CD4-positive, CD25-positive, alpha-beta regulatory T cell (primary cell): ENCODE measurements at regions not wholly inside any gene's neighbourhood (a gene's known extent, or its start where the extent isn't known, plus 50 kb on each side); places are given as distances from the start of the nearest gene placed in this dataset.

Experiments
- ATAC-seq, 2 donors: fragments of 150-1000 bp; cut with Tn5 transposase; one replicate each; pipeline ENCODE4 v1.10.0; 2021; ENCODE audit warnings: low read depth in 2 of 2, moderate number of reproducible peaks in 2 of 2, moderate library complexity in 1 of 2
- DNase-seq, 3 donors: peaks; one replicate each; pipeline versions ENCODE4 v3.0.0 to v3.0.0-alpha.2; 2012 to 2022; ENCODE audit warnings: mixed read lengths in 1 of 3
- H3K27ac ChIP-seq: one replicate; pipeline ENCODE4 v1.7.0; 2013; ENCODE audit warnings: mild to moderate bottlenecking, low read length; ENCODE audit not compliant: insufficient read depth, poor library complexity, severe bottlenecking
- H3K27me3 ChIP-seq: one replicate; pipeline ENCODE4 v1.7.0; 2013; ENCODE audit warnings: low read length; ENCODE audit not compliant: control insufficient read depth, insufficient read depth
- H3K36me3 ChIP-seq: one replicate; pipeline ENCODE4 v1.7.0; 2013; ENCODE audit warnings: mild to moderate bottlenecking, low read length, moderate library complexity; ENCODE audit not compliant: control insufficient read depth, insufficient read depth
- H3K4me1 ChIP-seq: 2 replicates; pipeline ENCODE4 v1.7.0; 2013; ENCODE audit warnings: mild to moderate bottlenecking, low read length; ENCODE audit not compliant: insufficient read depth, control insufficient read depth, poor library complexity, severe bottlenecking
- H3K4me3 ChIP-seq: one replicate; pipeline ENCODE4 v1.7.0; 2013; ENCODE audit warnings: low read depth, mild to moderate bottlenecking, low read length, moderate library complexity
- H3K9me3 ChIP-seq, 2 experiments: 1 replicate in 1 of 2; 2 replicates in 1 of 2; pipeline ENCODE4 v1.7.0; 2013; ENCODE audit warnings: low read length in 2 of 2, mild to moderate bottlenecking in 1 of 2, moderate library complexity in 1 of 2; ENCODE audit not compliant: control insufficient read depth in 2 of 2
- H3K27ac Mint-ChIP-seq, 3 donors: one replicate each; pipeline ENCODE4 v1.8.0; 2020 to 2022; ENCODE audit warnings: mild to moderate bottlenecking in 3 of 3, mixed read lengths in 3 of 3, moderate library complexity in 2 of 3
- H3K27me3 Mint-ChIP-seq: one replicate; pipeline ENCODE4 v1.8.0; 2022; ENCODE audit warnings: mild to moderate bottlenecking, mixed read lengths
- H3K36me3 Mint-ChIP-seq: one replicate; pipeline ENCODE4 v1.8.0; 2020; ENCODE audit warnings: mixed read lengths
- H3K4me1 Mint-ChIP-seq, 4 donors: one replicate each; pipeline ENCODE4 v1.8.0; 2020 to 2022; ENCODE audit warnings: mixed read lengths in 4 of 4, mild to moderate bottlenecking in 1 of 4
- H3K4me3 Mint-ChIP-seq, 4 donors: one replicate each; pipeline ENCODE4 v1.8.0; 2020 to 2022; ENCODE audit warnings: mild to moderate bottlenecking in 4 of 4, mixed read lengths in 4 of 4, moderate library complexity in 3 of 4
- H3K9me3 Mint-ChIP-seq, 7 donors: one replicate each; pipeline ENCODE4 v1.8.0; 2020 to 2022; ENCODE audit warnings: mixed read lengths in 7 of 7, mild to moderate bottlenecking in 3 of 7, moderate library complexity in 2 of 7

DNA sequence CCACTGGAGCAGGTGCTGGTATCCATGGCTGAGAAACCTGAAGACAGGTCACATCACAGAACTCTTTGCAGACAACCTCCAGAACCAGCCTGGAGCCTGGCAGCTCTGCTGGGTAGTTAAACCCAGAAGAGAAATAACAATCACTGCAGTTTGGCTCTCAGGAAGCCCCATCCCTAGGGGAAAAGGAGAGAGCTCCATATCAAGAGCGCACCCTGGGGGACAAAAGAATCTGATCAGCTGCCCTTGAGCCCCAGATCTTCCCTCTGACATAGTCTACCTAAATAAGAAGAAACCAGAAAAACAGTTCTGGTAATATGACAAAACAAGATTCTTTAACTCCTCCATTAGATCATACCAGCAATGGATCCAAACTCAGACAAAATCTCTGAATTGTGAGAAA is 823.2 kb upstream of the FRG1 start:
- no peaks in the 10 kb centered on the region for H3K4me1 Mint-ChIP-seq
- no peak for DNase-seq
- no peaks in the 10 kb centered on the region for H3K4me1 ChIP-seq
- no peaks in the 10 kb centered on the region for H3K27me3 Mint-ChIP-seq
- H3K27ac Mint-ChIP-seq: no peak overlapping the region
- H3K36me3 ChIP-seq: no peaks in the 10 kb centered on the region
- peaks cover 0 to 24% (median 15%) of the 10 kb centered on the region in 7 donors for H3K9me3 Mint-ChIP-seq
- no peak for ATAC-seq
- no peak overlapping the region for H3K4me3 Mint-ChIP-seq
- H3K36me3 Mint-ChIP-seq: no peaks in the 10 kb centered on the region
- no peaks in the 10 kb centered on the region for H3K27me3 ChIP-seq
- no peak overlapping the region for H3K4me3 ChIP-seq
- H3K27ac ChIP-seq: no peak overlapping the region
- H3K9me3 ChIP-seq: peaks cover 2 to 7% of the 10 kb centered on the region in 2 experiments

- H3K4me1 ChIP-seq: no peaks in the 10 kb centered on the region
- Mint-ChIP-seq H3K4me1 (no peaks in the 10 kb centered on the region), H3K36me3 (no peaks in the 10 kb centered on the region), H3K27me3 (no peaks in the 10 kb centered on the region), H3K9me3 (peaks cover 0 to 36% (median 14%) of the 10 kb centered on the region in 7 donors), H3K4me3 (no peak overlapping the region), H3K27ac (no peak overlapping the region)
- H3K36me3 ChIP-seq: no peaks in the 10 kb centered on the region
- no peak for DNase-seq
- no peak for ATAC-seq
- H3K27me3 ChIP-seq: no peaks in the 10 kb centered on the region
- H3K9me3 ChIP-seq: peaks cover 0 to 12% of the 10 kb centered on the region in 2 experiments
- H3K27ac ChIP-seq: no peak overlapping the region
- no peak overlapping the region for H3K4me3 ChIP-seq
Measured at GRCh38 chr4:189121336-189121735, 819.3 kb upstream of the FRG1 start.

GRCh38 chr4:189124149-189124758 is 816.4 kb upstream of the FRG1 start:
- Mint-ChIP-seq H3K27ac (no peak overlapping the region), H3K4me1 (no peaks in the 10 kb centered on the region), H3K4me3 (no peak overlapping the region), H3K27me3 (no peaks in the 10 kb centered on the region), H3K9me3 (peaks cover 1 to 37% (median 10%) of the 10 kb centered on the region in 7 donors), H3K36me3 (no peaks in the 10 kb centered on the region)
- Histone ChIP-seq H3K27me3 (no peaks in the 10 kb centered on the region), H3K9me3 (peaks cover 0 to 4% of the 10 kb centered on the region in 2 experiments), H3K4me3 (no peak overlapping the region), H3K36me3 (no peaks in the 10 kb centered on the region), H3K4me1 (no peaks in the 10 kb centered on the region), H3K27ac (no peak overlapping the region)
- DNase-seq (no peak), ATAC-seq (no peak)

- no peak for DNase-seq
- no peak for ATAC-seq
- H3K36me3 ChIP-seq: no peaks in the 10 kb centered on the region
- H3K4me3 ChIP-seq: no peak overlapping the region
- H3K4me1 ChIP-seq: no peaks in the 10 kb centered on the region
- no peak overlapping the region for H3K4me3 Mint-ChIP-seq
- H3K36me3 Mint-ChIP-seq: no peaks in the 10 kb centered on the region
- H3K27me3 Mint-ChIP-seq: no peaks in the 10 kb centered on the region
- H3K9me3 ChIP-seq: peaks cover 0 to 4% of the 10 kb centered on the region in 2 experiments
- H3K27ac Mint-ChIP-seq: no peak overlapping the region
- H3K27ac ChIP-seq: no peak overlapping the region
- H3K9me3 Mint-ChIP-seq: peaks cover 1 to 36% (median 10%) of the 10 kb centered on the region in 7 donors
- H3K4me1 Mint-ChIP-seq: no peaks in the 10 kb centered on the region
- no peaks in the 10 kb centered on the region for H3K27me3 ChIP-seq
Measured at GRCh38 chr4:189124791-189125190, 815.9 kb upstream of the FRG1 start.

DNA sequence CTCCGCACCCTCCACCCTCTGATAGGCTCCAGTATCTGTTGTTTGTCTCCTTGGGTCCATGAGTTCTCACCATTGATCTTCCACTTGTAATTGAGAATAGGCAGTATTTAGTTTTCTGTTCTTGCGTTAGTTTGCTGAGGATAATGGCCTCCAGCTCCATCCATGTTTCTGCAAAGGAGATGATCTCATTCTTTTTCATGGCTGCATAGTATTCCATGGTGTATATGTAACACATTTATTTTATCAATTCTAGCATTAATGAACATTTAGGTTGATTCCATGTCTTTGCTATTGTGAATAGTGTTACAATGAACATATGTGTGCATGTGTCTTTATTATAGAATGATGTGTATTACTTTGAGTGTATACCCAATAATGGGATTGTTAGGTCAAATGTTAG is 814.6 kb upstream of the FRG1 start:
- Mint-ChIP-seq H3K36me3 (no peaks in the 10 kb centered on the region), H3K4me3 (no peak overlapping the region), H3K4me1 (no peaks in the 10 kb centered on the region), H3K27ac (no peak overlapping the region), H3K9me3 (peaks cover 1 to 37% (median 10%) of the 10 kb centered on the region in 7 donors), H3K27me3 (no peaks in the 10 kb centered on the region)
- DNase-seq (no peak), ATAC-seq (no peak)
- peaks cover 0 to 4% of the 10 kb centered on the region in 2 experiments for H3K9me3 ChIP-seq
- no peak overlapping the region for H3K4me3 ChIP-seq
- H3K27me3 ChIP-seq: no peaks in the 10 kb centered on the region
- no peaks in the 10 kb centered on the region for H3K4me1 ChIP-seq
- no peak overlapping the region for H3K27ac ChIP-seq
- no peaks in the 10 kb centered on the region for H3K36me3 ChIP-seq

GRCh38 chr4:189128341-189128740 is 812.3 kb upstream of the FRG1 start:
- Mint-ChIP-seq H3K9me3 (peaks cover 3 to 27% (median 10%) of the 10 kb centered on the region in 7 donors), H3K4me3 (no peak overlapping the region)
- ATAC-seq: no peak

GRCh38 chr4:189129044-189129694 is 811.5 kb upstream of the FRG1 start:
- ATAC-seq: no peak
- H3K27me3 Mint-ChIP-seq: no peaks in the 10 kb centered on the region
- H3K36me3 ChIP-seq: no peaks in the 10 kb centered on the region

More at GRCh38 chr4:189128341-189128740, 812.3 kb upstream of the FRG1 start:
- no peaks in the 10 kb centered on the region for H3K27me3 ChIP-seq
- no peaks in the 10 kb centered on the region for H3K4me1 Mint-ChIP-seq
- no peaks in the 10 kb centered on the region for H3K27me3 Mint-ChIP-seq
- H3K4me1 ChIP-seq: no peaks in the 10 kb centered on the region
- DNase-seq: no peak
- H3K4me3 ChIP-seq: no peak overlapping the region
- H3K27ac Mint-ChIP-seq: no peak overlapping the region
- H3K36me3 ChIP-seq: no peaks in the 10 kb centered on the region
- no peak overlapping the region for H3K27ac ChIP-seq
- H3K36me3 Mint-ChIP-seq: no peaks in the 10 kb centered on the region
- H3K9me3 ChIP-seq: peaks cover 0 to 4% of the 10 kb centered on the region in 2 experiments

GRCh38 chr4:189131118-189131517 is 809.6 kb upstream of the FRG1 start:
- no peak overlapping the region for H3K4me3 Mint-ChIP-seq
- H3K4me1 Mint-ChIP-seq: no peaks in the 10 kb centered on the region
- H3K27ac Mint-ChIP-seq: no peak overlapping the region
- peaks cover 6 to 24% (median 8%) of the 10 kb centered on the region in 7 donors for H3K9me3 Mint-ChIP-seq
- H3K27me3 ChIP-seq: no peaks in the 10 kb centered on the region
- H3K27me3 Mint-ChIP-seq: no peaks in the 10 kb centered on the region
- DNase-seq (no peak), ATAC-seq (no peak)
- no peaks in the 10 kb centered on the region for H3K9me3 ChIP-seq
- no peak overlapping the region for H3K4me3 ChIP-seq
- no peaks in the 10 kb centered on the region for H3K36me3 ChIP-seq
- H3K4me1 ChIP-seq: no peaks in the 10 kb centered on the region
- H3K27ac ChIP-seq: no peak overlapping the region
- H3K36me3 Mint-ChIP-seq: no peaks in the 10 kb centered on the region

More at GRCh38 chr4:189129044-189129694, 811.5 kb upstream of the FRG1 start:
- Histone ChIP-seq H3K9me3 (peaks cover 0 to 4% of the 10 kb centered on the region in 2 experiments), H3K27ac (no peak overlapping the region), H3K4me3 (no peak overlapping the region), H3K27me3 (no peaks in the 10 kb centered on the region), H3K4me1 (no peaks in the 10 kb centered on the region)
- no peaks in the 10 kb centered on the region for H3K36me3 Mint-ChIP-seq
- no peak overlapping the region for H3K27ac Mint-ChIP-seq
- H3K9me3 Mint-ChIP-seq: peaks cover 3 to 32% (median 10%) of the 10 kb centered on the region in 7 donors
- H3K4me1 Mint-ChIP-seq: no peaks in the 10 kb centered on the region
- no peak for DNase-seq
- no peak overlapping the region for H3K4me3 Mint-ChIP-seq
